ENCODE measurements at regions not wholly inside any gene's neighbourhood (a gene's known extent, or its start where the extent isn't known, plus 50 kb on each side); places are given as distances from the start of the nearest gene placed in this dataset.
"Not testable (repeated sequence)": the region's sequence is repeated elsewhere in the genome, so short reads cannot be mapped to it uniquely, and the experiment has no call there.

DNA sequence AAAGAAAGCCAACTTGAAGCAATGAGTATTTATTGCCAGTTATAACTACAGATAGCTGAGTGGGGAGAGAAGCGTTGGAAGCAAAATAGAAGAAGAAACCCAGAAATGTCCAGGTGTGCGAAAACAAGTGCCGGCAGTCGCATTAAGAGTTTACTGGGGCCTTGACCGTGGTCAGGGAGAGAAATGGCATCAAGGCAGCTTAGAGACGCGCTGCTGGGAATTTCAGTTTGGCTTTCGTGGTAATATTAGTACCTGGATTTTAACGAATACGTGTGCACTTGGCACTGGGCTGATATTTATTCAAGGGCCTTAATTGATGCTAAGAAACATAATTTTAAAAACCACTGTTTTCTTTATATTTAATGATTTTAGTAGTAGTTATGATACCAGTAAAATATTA lies 767.9 kb upstream of the TPTE start:
- TF ChIP-seq, protein P1, sequence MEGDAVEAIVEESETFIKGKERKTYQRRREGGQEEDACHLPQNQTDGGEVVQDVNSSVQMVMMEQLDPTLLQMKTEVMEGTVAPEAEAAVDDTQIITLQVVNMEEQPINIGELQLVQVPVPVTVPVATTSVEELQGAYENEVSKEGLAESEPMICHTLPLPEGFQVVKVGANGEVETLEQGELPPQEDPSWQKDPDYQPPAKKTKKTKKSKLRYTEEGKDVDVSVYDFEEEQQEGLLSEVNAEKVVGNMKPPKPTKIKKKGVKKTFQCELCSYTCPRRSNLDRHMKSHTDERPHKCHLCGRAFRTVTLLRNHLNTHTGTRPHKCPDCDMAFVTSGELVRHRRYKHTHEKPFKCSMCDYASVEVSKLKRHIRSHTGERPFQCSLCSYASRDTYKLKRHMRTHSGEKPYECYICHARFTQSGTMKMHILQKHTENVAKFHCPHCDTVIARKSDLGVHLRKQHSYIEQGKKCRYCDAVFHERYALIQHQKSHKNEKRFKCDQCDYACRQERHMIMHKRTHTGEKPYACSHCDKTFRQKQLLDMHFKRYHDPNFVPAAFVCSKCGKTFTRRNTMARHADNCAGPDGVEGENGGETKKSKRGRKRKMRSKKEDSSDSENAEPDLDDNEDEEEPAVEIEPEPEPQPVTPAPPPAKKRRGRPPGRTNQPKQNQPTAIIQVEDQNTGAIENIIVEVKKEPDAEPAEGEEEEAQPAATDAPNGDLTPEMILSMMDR (IDR thresholded peaks at IDR 0.05), result not testable (repeated sequence)
- not testable (repeated sequence) for TF ChIP-seq POLR2AphosphoS5, POLR2A (IDR thresholded peaks at IDR 0.05)
